ENCODE measurements at regions not wholly inside any gene's neighbourhood (a gene's known extent, or its start where the extent isn't known, plus 50 kb on each side); places are given as distances from the start of the nearest gene placed in this dataset.

GRCh38 chr7:156019776-156020565, 207.7 kb upstream of the SHH start:
- no TSS peak for BruUV-seq (replicated peaks)
- ChIA-PET CTCF (no interaction called here), POLR2A (no interaction called here)
- no peaks in the 10 kb centered on the region for H3K36me3 Mint-ChIP-seq (ENCODE audit: insufficient read depth, unreplicated experiment)
- DNase-seq (ENCODE audit: unreplicated experiment): no peak
- TF ChIP-seq, protein P1, sequence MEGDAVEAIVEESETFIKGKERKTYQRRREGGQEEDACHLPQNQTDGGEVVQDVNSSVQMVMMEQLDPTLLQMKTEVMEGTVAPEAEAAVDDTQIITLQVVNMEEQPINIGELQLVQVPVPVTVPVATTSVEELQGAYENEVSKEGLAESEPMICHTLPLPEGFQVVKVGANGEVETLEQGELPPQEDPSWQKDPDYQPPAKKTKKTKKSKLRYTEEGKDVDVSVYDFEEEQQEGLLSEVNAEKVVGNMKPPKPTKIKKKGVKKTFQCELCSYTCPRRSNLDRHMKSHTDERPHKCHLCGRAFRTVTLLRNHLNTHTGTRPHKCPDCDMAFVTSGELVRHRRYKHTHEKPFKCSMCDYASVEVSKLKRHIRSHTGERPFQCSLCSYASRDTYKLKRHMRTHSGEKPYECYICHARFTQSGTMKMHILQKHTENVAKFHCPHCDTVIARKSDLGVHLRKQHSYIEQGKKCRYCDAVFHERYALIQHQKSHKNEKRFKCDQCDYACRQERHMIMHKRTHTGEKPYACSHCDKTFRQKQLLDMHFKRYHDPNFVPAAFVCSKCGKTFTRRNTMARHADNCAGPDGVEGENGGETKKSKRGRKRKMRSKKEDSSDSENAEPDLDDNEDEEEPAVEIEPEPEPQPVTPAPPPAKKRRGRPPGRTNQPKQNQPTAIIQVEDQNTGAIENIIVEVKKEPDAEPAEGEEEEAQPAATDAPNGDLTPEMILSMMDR (IDR thresholded peaks at IDR 0.05; ENCODE audit: unreplicated experiment): no peak
- no peaks in the 10 kb centered on the region for H3K4me1 Mint-ChIP-seq (ENCODE audit: insufficient read depth, unreplicated experiment)
- peaks cover 21% of the 10 kb centered on the region for H3K27me3 Mint-ChIP-seq (ENCODE audit: insufficient read depth, unreplicated experiment)
- no peak overlapping the region for H3K4me3 Mint-ChIP-seq (ENCODE audit: unreplicated experiment)
- peaks cover 5% of the 10 kb centered on the region for H3K9me3 Mint-ChIP-seq (ENCODE audit: unreplicated experiment)
- no peak overlapping the region for H3K27ac Mint-ChIP-seq (ENCODE audit: low read depth, unreplicated experiment)
- intact Hi-C loops (cut with micrococcal nuclease): no loop called here

DNA sequence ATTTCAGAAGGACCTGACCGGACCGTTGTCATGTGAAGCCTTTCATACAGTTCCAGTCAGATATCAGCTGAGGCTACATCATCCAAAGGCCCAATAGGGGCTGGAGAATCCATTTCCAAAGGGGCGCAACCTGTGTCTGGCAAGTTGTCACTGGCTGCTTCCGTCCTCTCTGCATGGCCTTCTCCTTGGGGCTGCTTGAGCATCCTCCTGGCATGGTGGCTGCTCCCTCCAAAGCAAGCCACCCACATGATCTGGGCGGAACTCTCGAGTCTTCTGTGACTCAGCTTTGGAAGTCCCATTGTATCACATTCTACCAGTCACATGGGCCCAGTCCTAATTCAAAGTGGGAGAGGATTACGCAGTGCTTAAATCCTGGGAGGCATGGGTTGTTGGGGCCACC, 207.0 kb upstream of the SHH start:
- Mint-ChIP-seq H3K27me3 (ENCODE audit: insufficient read depth, unreplicated experiment) (peaks cover 21% of the 10 kb centered on the region), H3K9me3 (ENCODE audit: unreplicated experiment) (peaks cover 5% of the 10 kb centered on the region), H3K4me1 (ENCODE audit: insufficient read depth, unreplicated experiment) (no peaks in the 10 kb centered on the region), H3K36me3 (ENCODE audit: insufficient read depth, unreplicated experiment) (no peaks in the 10 kb centered on the region), H3K27ac (ENCODE audit: low read depth, unreplicated experiment) (no peak overlapping the region), H3K4me3 (ENCODE audit: unreplicated experiment) (no peak overlapping the region)
- no TSS peak for BruUV-seq (replicated peaks)
- TF ChIP-seq, protein P1 (IDR thresholded peaks at IDR 0.05; ENCODE audit: unreplicated experiment): no peak
- POLR2A ChIA-PET: no interaction called here
- no peak for DNase-seq (ENCODE audit: unreplicated experiment)
- CTCF ChIA-PET: no interaction called here
- intact Hi-C loops (cut with micrococcal nuclease): no loop called here

DNA sequence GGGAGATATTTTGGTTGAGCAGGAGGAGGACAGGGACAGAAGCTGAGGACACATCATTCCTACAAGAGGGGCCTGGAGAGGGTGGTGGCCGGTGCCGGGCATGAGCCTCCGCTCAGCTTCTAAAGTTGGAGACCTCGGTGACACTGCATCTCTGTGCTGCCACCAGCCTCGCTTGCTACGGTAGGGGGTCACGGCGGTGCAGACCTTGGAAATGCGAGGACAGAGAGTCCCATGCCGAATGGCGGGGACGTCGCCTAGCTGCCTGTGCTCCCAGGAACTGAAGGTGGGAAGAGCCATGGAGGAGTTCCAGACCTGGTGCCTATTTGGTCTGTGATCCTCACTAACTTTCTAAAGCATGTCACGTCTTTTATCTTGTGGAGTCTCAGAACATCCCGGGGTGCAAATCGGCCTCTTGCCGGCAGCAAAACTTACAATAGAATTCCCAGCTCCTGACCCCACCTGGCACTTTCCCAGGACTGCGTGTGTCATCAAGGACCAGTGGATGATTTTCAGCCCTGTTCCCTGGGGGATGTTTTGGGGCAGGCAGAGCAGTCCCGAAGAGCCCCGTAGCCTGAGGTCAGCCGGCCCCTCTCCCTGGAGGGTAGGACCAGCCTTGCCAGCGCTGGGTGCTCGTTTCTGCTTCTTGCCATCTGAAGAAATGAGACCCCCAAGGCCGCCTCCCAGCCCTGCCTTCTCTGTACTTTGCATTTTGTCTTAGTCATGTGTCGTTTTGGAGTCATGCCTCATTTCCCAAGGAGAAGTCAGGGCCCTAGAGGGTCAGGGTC, 205.8 kb upstream of the SHH start:
- H3K9me3 Mint-ChIP-seq (ENCODE audit: unreplicated experiment): peaks cover 13% of the 10 kb centered on the region
- H3K4me3 Mint-ChIP-seq (ENCODE audit: unreplicated experiment): no peak overlapping the region
- POLR2A ChIA-PET: no interaction called here
- no peaks in the 10 kb centered on the region for H3K4me1 Mint-ChIP-seq (ENCODE audit: insufficient read depth, unreplicated experiment)
- no TSS peak for BruUV-seq (replicated peaks)
- DNase-seq (ENCODE audit: unreplicated experiment): no peak
- peaks cover 21% of the 10 kb centered on the region for H3K27me3 Mint-ChIP-seq (ENCODE audit: insufficient read depth, unreplicated experiment)
- TF ChIP-seq, protein P1 (IDR thresholded peaks at IDR 0.05; ENCODE audit: unreplicated experiment): no peak
- no peaks in the 10 kb centered on the region for H3K36me3 Mint-ChIP-seq (ENCODE audit: insufficient read depth, unreplicated experiment)
- intact Hi-C loops (cut with micrococcal nuclease): no loop called here
- CTCF ChIA-PET: no interaction called here
- H3K27ac Mint-ChIP-seq (ENCODE audit: low read depth, unreplicated experiment): no peak overlapping the region

DNA sequence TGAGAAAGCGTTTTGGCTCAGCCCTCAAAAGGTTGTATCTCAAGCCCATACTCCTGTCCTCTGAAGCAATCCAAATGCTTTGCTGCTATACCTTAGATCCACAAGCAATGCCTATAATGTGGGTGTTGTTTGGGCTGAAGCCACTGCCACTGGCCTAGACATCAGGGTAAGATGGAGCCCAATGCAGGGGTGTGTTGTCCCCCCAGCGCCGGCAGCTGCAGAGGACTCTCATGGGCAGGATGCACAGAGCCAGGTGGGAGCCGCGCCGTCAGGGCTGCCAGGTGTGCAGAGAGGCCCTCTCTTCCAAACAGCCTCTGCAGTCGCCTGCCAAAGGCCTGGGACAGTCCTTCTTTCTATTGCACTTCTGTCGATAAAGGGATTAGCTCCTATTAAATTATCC, 205.2 kb upstream of the SHH start:
- TF ChIP-seq, protein P1 (IDR thresholded peaks at IDR 0.05; ENCODE audit: unreplicated experiment): no peak
- no TSS peak for BruUV-seq (replicated peaks)
- CTCF ChIA-PET: no interaction called here

More for the DNA sequence above, 205.2 kb upstream of the SHH start:
- Mint-ChIP-seq H3K9me3 (ENCODE audit: unreplicated experiment) (peaks cover 14% of the 10 kb centered on the region), H3K27ac (ENCODE audit: low read depth, unreplicated experiment) (no peak overlapping the region), H3K27me3 (ENCODE audit: insufficient read depth, unreplicated experiment) (peaks cover 21% of the 10 kb centered on the region), H3K4me3 (ENCODE audit: unreplicated experiment) (no peak overlapping the region), H3K36me3 (ENCODE audit: insufficient read depth, unreplicated experiment) (no peaks in the 10 kb centered on the region), H3K4me1 (ENCODE audit: insufficient read depth, unreplicated experiment) (no peaks in the 10 kb centered on the region)
- POLR2A ChIA-PET: no interaction called here
- DNase-seq (ENCODE audit: unreplicated experiment): no peak
- intact Hi-C loops (cut with micrococcal nuclease): no loop called here

All from MCF 10A (cell line).